MCF 10A (cell line): ENCODE measurements at regions not wholly inside any gene's neighbourhood (a gene's known extent, or its start where the extent isn't known, plus 50 kb on each side); places are given as distances from the start of the nearest gene placed in this dataset.

Experiments used
- BruUV-seq: library from RNA; stranded (reverse); fragments of 400-500 nt; replicated peaks from 2 replicates; lab custom pipeline; 2021; lab: Mats Ljungman, UMichigan
- CTCF ChIA-PET: fragments of 300-600 bp; sonication (Branson Sonifier 250); formaldehyde crosslinking; extraction: SDS; loops from one replicate; lab custom pipeline; 2021; ENCODE audit warnings: antibody characterized with exemption, inconsistent platforms; lab: Yijun Ruan, JAX
- POLR2A ChIA-PET: fragments of 300-600, 350-650 bp; sonication (Branson Sonifier 250); formaldehyde crosslinking; extraction: SDS; loops from one replicate; lab custom pipeline; 2020; ENCODE audit warnings: antibody characterized with exemption, inconsistent platforms; lab: Yijun Ruan, JAX
- DNase-seq: peaks from one replicate; pipeline ENCODE4 v3.0.0-alpha.2; 2018; ENCODE audit not compliant: unreplicated experiment
- H3K27ac Mint-ChIP-seq: one replicate; pipeline ENCODE4 v1.8.0; 2022; ENCODE audit warnings: mild to moderate bottlenecking, low read depth, mixed read lengths; ENCODE audit not compliant: unreplicated experiment
- H3K27me3 Mint-ChIP-seq: one replicate; pipeline ENCODE4 v1.8.0; 2022; ENCODE audit warnings: mixed read lengths; ENCODE audit not compliant: insufficient read depth, unreplicated experiment
- H3K36me3 Mint-ChIP-seq: one replicate; pipeline ENCODE4 v1.8.0; 2022; ENCODE audit warnings: mild to moderate bottlenecking, moderate library complexity, mixed read lengths; ENCODE audit not compliant: insufficient read depth, unreplicated experiment
- H3K4me1 Mint-ChIP-seq: one replicate; pipeline ENCODE4 v1.8.0; 2022; ENCODE audit warnings: mixed read lengths; ENCODE audit not compliant: insufficient read depth, unreplicated experiment
- H3K4me3 Mint-ChIP-seq: one replicate; pipeline ENCODE4 v1.8.0; 2022; ENCODE audit warnings: mild to moderate bottlenecking, moderate library complexity, mixed read lengths; ENCODE audit not compliant: unreplicated experiment
- H3K9me3 Mint-ChIP-seq: one replicate; pipeline ENCODE4 v1.8.0; 2022; ENCODE audit warnings: mixed read lengths; ENCODE audit not compliant: unreplicated experiment
- intact Hi-C: fragments of 100-400 bp; cut with micrococcal nuclease; formaldehyde crosslinking; loops from 2 replicates; pipeline ENCODE4 v1.14.1; 2022
- TF ChIP-seq, protein P1 (sequence below): fragments of 200-600 bp; IDR thresholded peaks from one replicate; pipeline ENCODE4 v1.8.0; 2022; ENCODE audit warnings: antibody characterized with exemption, mild to moderate bottlenecking; ENCODE audit not compliant: unreplicated experiment

DNA sequence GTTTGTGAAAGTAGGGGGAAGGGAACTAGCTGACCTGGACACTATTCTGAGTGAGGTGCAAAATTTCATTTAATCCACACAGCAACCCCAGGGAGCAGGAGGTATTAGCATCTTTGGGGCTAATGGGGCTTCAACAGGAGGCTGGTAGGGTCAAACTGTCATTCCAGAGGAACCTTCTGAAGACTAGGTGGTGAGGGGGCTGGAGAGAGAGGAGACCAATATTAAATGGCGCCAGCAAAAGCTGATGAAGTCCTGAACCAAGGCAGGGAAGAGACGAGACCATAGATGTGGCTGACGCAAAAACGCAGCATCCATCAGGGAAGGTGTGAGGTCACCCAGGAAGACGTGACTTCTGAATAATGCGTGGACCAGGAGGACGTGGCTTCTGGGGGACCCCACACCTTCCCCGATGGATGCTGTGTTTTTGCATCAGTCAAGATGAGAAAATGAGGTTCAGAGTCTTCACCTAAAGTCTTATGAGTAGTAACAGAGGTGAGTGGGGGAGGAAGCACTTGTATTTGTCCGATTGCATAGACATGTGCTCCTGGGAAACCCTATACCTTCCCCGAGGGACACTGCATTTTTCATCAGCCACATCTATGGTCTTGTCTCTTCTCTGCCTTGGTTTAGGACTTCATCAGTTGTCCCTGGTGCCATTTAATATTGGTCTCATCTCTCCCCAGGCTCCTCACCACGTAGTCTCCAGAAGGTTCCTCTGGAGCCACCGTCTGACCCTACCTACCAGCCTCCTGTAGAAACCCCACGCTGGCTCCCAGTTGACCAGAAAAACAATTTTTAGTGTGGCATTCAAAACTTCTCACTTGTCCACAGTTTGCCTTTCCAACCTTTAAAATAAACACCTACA is 188.6 kb downstream of the MYCN start:
- no TSS peak for BruUV-seq
- peaks cover 9% of the 10 kb centered on the region for H3K4me1 Mint-ChIP-seq
- H3K27me3 Mint-ChIP-seq, result no peaks in the 10 kb centered on the region
- POLR2A ChIA-PET, result no interaction called here
- no peaks in the 10 kb centered on the region for H3K36me3 Mint-ChIP-seq
- CTCF ChIA-PET, result no interaction called here
- no peak overlapping the region for H3K27ac Mint-ChIP-seq
- TF ChIP-seq, protein P1, sequence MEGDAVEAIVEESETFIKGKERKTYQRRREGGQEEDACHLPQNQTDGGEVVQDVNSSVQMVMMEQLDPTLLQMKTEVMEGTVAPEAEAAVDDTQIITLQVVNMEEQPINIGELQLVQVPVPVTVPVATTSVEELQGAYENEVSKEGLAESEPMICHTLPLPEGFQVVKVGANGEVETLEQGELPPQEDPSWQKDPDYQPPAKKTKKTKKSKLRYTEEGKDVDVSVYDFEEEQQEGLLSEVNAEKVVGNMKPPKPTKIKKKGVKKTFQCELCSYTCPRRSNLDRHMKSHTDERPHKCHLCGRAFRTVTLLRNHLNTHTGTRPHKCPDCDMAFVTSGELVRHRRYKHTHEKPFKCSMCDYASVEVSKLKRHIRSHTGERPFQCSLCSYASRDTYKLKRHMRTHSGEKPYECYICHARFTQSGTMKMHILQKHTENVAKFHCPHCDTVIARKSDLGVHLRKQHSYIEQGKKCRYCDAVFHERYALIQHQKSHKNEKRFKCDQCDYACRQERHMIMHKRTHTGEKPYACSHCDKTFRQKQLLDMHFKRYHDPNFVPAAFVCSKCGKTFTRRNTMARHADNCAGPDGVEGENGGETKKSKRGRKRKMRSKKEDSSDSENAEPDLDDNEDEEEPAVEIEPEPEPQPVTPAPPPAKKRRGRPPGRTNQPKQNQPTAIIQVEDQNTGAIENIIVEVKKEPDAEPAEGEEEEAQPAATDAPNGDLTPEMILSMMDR, result no peak
- peaks cover 7% of the 10 kb centered on the region for H3K9me3 Mint-ChIP-seq
- intact Hi-C loops, result no loop called here
- no peak for DNase-seq
- H3K4me3 Mint-ChIP-seq, result no peak overlapping the region

DNA sequence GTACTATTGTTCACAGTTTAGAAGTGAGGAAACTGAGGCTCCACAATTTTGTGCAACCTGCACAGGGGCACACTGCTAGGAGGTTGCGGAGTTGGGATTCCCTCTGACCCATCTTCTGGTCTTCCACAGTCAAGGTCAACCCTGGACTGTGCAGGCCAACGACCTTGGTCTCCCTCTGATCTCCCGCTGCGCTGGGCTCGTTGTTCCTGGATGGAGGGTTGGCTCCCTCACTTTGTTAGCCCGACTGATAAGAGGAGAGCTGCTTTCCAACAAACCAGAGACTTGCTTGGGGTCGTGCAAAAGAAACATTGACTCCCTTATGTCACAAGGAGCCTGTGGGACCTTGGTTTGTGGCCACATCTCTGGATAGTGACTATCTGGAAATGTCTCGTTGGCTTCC is 187.6 kb downstream of the MYCN start:
- CTCF ChIA-PET, result interaction anchor here (0.6 kb wide), 1 partner anchor 9 kb away, joined by 3 read pairs; no protein-coding TSS in a partner anchor

DNA sequence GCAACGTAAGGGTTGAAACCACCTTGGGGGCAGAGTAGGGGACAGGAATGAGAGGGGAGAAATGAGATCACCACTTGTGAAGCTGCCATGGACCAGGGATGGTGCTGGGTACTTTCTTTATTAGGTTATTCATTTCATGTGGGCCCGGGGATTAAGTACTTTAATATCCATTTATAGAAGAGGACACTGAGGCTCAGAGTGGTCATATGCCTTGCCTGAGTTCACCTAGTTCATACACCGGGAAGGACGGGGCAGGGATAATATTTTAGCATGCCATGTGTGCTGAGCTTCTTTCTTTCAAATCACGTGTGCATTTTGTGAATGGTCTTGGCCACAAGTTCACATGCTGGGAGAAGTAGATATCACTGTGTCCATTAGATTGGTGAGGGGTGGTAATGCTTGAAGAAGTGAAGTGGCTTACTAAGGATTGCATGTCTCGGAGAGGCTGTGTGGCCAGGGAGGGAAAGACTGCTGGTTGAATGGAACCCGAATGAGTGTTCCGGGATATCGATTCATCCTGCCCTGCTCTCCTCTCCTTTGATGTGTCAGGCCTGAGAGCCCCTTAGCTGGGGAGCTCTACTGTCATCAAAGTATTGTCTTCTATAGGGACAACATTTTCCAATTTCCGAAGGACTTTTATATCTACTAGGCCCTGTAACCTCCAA is 187.1 kb downstream of the MYCN start:
- no peak overlapping the region for H3K4me3 Mint-ChIP-seq
- no peak for DNase-seq
- POLR2A ChIA-PET, result no interaction called here
- no peaks in the 10 kb centered on the region for H3K27me3 Mint-ChIP-seq
- no TSS peak for BruUV-seq
- CTCF ChIA-PET, result interaction anchor here (0.6 to 0.9 kb wide), 3 partner anchors 7 to 628 kb away, joined by 3 to 5 read pairs (median 3); no protein-coding TSS in a partner anchor
- H3K9me3 Mint-ChIP-seq, result peaks cover 7% of the 10 kb centered on the region
- H3K36me3 Mint-ChIP-seq, result no peaks in the 10 kb centered on the region
- H3K4me1 Mint-ChIP-seq, result peaks cover 9% of the 10 kb centered on the region
- TF ChIP-seq, protein P1, result no peak
- intact Hi-C loops, result no loop called here
- no peak overlapping the region for H3K27ac Mint-ChIP-seq

More for the DNA sequence above, 187.6 kb downstream of the MYCN start:
- H3K36me3 Mint-ChIP-seq, result no peaks in the 10 kb centered on the region
- no peak for DNase-seq
- H3K4me3 Mint-ChIP-seq, result no peak overlapping the region
- intact Hi-C loops, result no loop called here
- H3K9me3 Mint-ChIP-seq, result peaks cover 7% of the 10 kb centered on the region
- H3K4me1 Mint-ChIP-seq, result peaks cover 9% of the 10 kb centered on the region
- no TSS peak for BruUV-seq
- H3K27me3 Mint-ChIP-seq, result no peaks in the 10 kb centered on the region
- H3K27ac Mint-ChIP-seq, result no peak overlapping the region
- TF ChIP-seq, protein P1, result no peak
- POLR2A ChIA-PET, result no interaction called here
